RWPE2 (cell line): ENCODE measurements at regions not wholly inside any gene's neighbourhood (a gene's known extent, or its start where the extent isn't known, plus 50 kb on each side); places are given as distances from the start of the nearest gene placed in this dataset.

Experiments used
- ATAC-seq: fragments of 200-7000 bp; cut with Tn5 transposase; 3 replicates; pipeline ENCODE4 v1.9.1; 2021; ENCODE audit warnings: low read depth
- DNase-seq: peaks from one replicate; pipeline ENCODE4 v3.0.0-alpha.2; 2020; ENCODE audit warnings: low spot score
- H3K27ac ChIP-seq: fragments of 450-650 bp; 2 replicates; pipeline ENCODE4 v1.5.1; 2017; ENCODE audit warnings: mild to moderate bottlenecking; ENCODE audit not compliant: poor library complexity, severe bottlenecking
- H3K27me3 ChIP-seq: fragments of 250-450 bp; sonication (Bioruptor Pico); 2 replicates; pipeline ENCODE4 v1.5.1; 2021; ENCODE audit warnings: mild to moderate bottlenecking, moderate library complexity; ENCODE audit not compliant: insufficient read depth, poor library complexity, severe bottlenecking
- H3K36me3 ChIP-seq: fragments of 250-450 bp; sonication (Bioruptor Pico); 2 replicates; pipeline ENCODE4 v1.5.1; 2020; ENCODE audit warnings: low read depth, mild to moderate bottlenecking, moderate library complexity
- H3K4me1 ChIP-seq: fragments of 250-450 bp; sonication (Bioruptor Pico); 2 replicates; pipeline ENCODE4 v1.5.1; 2021; ENCODE audit warnings: mild to moderate bottlenecking, moderate library complexity; ENCODE audit not compliant: insufficient read depth, poor library complexity, severe bottlenecking
- H3K4me3 ChIP-seq: fragments of 250-450 bp; sonication (Bioruptor Pico); 2 replicates; pipeline ENCODE4 v1.5.1; 2021; ENCODE audit warnings: mild to moderate bottlenecking, moderate library complexity; ENCODE audit not compliant: severe bottlenecking
- H3K9me3 ChIP-seq: fragments of 250-450 bp; sonication (Bioruptor Pico); 2 replicates; pipeline ENCODE4 v1.5.1; 2021; ENCODE audit warnings: mild to moderate bottlenecking, moderate library complexity; ENCODE audit not compliant: severe bottlenecking
- CTCF ChIP-seq: fragments of 450-650 bp; IDR thresholded peaks from one replicate; pipeline ENCODE4 v1.5.1; 2017; ENCODE audit warnings: mild to moderate bottlenecking, moderate library complexity; ENCODE audit not compliant: poor library complexity, severe bottlenecking

DNA sequence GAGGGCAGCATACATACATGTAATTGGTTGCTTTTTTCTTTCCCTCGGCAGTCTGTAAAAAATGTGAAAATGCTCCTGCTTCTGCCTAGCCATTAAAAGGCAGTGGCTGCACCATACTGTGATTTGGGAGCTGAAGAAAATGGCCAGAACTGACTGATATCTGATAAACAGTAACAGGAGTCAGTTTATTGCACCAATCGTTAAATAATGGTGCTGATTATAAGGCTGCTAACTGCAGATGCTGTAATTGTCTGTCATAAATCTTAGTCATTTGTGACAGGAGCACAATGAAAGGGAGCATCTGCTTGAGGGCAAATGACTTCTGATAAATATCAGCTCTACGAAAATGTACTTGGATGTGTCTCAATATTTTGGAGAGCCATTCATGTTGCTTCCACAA lies 263.1 kb upstream of the DNAJC19 start:
- DNase-seq (no peak), ATAC-seq (no peak)
- Histone ChIP-seq H3K4me3 (no peak overlapping the region), H3K4me1 (no peaks in the 10 kb centered on the region), H3K27me3 (peaks cover 14% of the 10 kb centered on the region), H3K27ac (no peak overlapping the region), H3K9me3 (no peaks in the 10 kb centered on the region), H3K36me3 (no peaks in the 10 kb centered on the region)
- TF ChIP-seq CTCF, result no peak

GRCh38 chr3:181250714-181251113 lies 261.2 kb upstream of the DNAJC19 start:
- Histone ChIP-seq H3K27ac (no peak overlapping the region), H3K4me1 (no peaks in the 10 kb centered on the region), H3K9me3 (no peaks in the 10 kb centered on the region), H3K36me3 (no peaks in the 10 kb centered on the region), H3K4me3 (no peak overlapping the region), H3K27me3 (peaks cover 14% of the 10 kb centered on the region)
- no peak for ATAC-seq
- no peak for TF ChIP-seq CTCF
- DNase-seq, result no peak

DNA sequence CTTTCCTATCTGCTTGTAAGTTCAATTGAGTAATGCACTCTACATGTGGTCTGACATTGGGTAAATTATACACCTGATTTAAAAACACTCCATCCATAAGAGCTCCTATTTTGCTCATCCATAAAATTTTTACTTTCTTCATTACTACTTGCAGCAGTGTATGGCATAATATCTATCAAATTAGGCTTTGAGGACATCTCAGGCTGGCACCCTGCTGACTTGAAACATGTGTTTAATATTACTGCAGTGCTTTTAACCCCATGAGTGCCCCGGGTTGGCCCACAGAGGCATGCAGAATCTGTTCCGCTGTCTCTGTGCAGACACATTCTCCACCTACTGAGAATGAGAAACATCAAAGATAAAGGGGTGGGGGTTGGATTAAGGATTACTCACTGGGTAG lies 249.9 kb upstream of the DNAJC19 start:
- Histone ChIP-seq H3K27me3 (no peaks in the 10 kb centered on the region), H3K27ac (no peak overlapping the region), H3K4me1 (no peaks in the 10 kb centered on the region), H3K4me3 (no peak overlapping the region), H3K36me3 (no peaks in the 10 kb centered on the region), H3K9me3 (no peaks in the 10 kb centered on the region)
- no peak for DNase-seq
- no peak for ATAC-seq
- TF ChIP-seq CTCF, result no peak

DNA sequence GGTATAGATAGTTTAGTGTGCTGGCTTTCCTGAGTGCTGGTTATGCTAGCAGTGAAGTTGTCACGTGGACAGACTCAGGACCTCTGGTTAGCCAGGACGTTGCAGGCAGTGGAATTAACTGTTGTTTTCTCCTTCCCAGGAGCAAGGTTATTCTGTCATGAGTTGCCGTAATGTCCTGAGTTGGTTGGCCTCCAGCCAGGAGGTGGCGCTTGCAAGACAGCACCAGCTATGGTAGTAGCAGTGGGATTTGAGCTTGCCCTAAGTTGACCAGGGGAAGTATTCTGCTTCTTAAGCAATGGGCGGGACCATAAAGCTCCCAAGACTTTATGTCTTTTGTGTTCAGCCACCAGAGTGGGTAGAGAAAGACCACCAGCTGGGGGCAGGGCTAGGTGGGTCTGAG lies 240.7 kb upstream of the DNAJC19 start:
- Histone ChIP-seq H3K27ac (no peak overlapping the region), H3K9me3 (no peaks in the 10 kb centered on the region), H3K36me3 (no peaks in the 10 kb centered on the region), H3K27me3 (peaks cover 5% of the 10 kb centered on the region), H3K4me1 (no peaks in the 10 kb centered on the region), H3K4me3 (no peak overlapping the region)
- ATAC-seq (no peak), DNase-seq (no peak)
- TF ChIP-seq CTCF, result no peak

GRCh38 chr3:181213347-181213746 lies 223.8 kb upstream of the DNAJC19 start:
- Histone ChIP-seq H3K9me3 (no peaks in the 10 kb centered on the region), H3K4me1 (no peaks in the 10 kb centered on the region), H3K4me3 (no peak overlapping the region), H3K36me3 (no peaks in the 10 kb centered on the region), H3K27me3 (peaks cover 3% of the 10 kb centered on the region), H3K27ac (no peak overlapping the region)
- TF ChIP-seq CTCF, result no peak
- DNase-seq, result no peak
- ATAC-seq, result no peak
